Pulmonary artery endothelial cell (primary cell): ENCODE measurements at regions not wholly inside any gene's neighbourhood (a gene's known extent, or its start where the extent isn't known, plus 50 kb on each side); places are given as distances from the start of the nearest gene placed in this dataset.
"Not testable (repeated sequence)": the region's sequence is repeated elsewhere in the genome, so short reads cannot be mapped to it uniquely, and the experiment has no call there.

Experiments used
- DNase-seq: peaks from one replicate; pipeline ENCODE4 v3.0.0-alpha.2; 2011; ENCODE audit warnings: low read depth, low spot score

GRCh38 chr1:38758820-38759219 lies 100.8 kb downstream of the RRAGC start:
- DNase-seq = no peak

GRCh38 chr1:38746941-38747600 lies 112.5 kb downstream of the RRAGC start:
- no peak for DNase-seq

- no peak for DNase-seq
Measured at GRCh38 chr1:38746402-38746935, 113.1 kb downstream of the RRAGC start.

- DNase-seq = no peak
Measured at GRCh38 chr1:38745476-38746401, 113.8 kb downstream of the RRAGC start.

GRCh38 chr1:38744452-38745350 lies 114.9 kb downstream of the RRAGC start:
- DNase-seq = no peak

- DNase-seq = no peak
Measured at GRCh38 chr1:38743184-38743583, 116.4 kb downstream of the RRAGC start.

- no peak for DNase-seq
Measured at GRCh38 chr1:38741341-38741740, 118.2 kb downstream of the RRAGC start.

- no peak for DNase-seq
Measured at GRCh38 chr1:38740487-38740886, 119.1 kb downstream of the RRAGC start.

GRCh38 chr1:38738207-38738606 lies 121.4 kb downstream of the RRAGC start:
- DNase-seq = no peak

- DNase-seq = no peak
Measured at GRCh38 chr1:38736399-38736798, 123.2 kb downstream of the RRAGC start.

GRCh38 chr1:38735651-38736161 lies 123.9 kb downstream of the RRAGC start:
- no peak for DNase-seq

- no peak for DNase-seq
Measured at GRCh38 chr1:38733761-38734160, 125.8 kb downstream of the RRAGC start.

- DNase-seq = no peak
Measured at GRCh38 chr1:38730511-38731397, 128.8 kb downstream of the RRAGC start.

- no peak for DNase-seq
Measured at GRCh38 chr1:38728585-38728908, 131.0 kb downstream of the RRAGC start.

- DNase-seq = peak; percentile 98
Measured at GRCh38 chr1:38727684-38728584, 131.6 kb downstream of the RRAGC start.

- DNase-seq = not testable (repeated sequence)
Measured at GRCh38 chr1:38725321-38725961, 134.1 kb downstream of the RRAGC start.

GRCh38 chr1:38724160-38725131 lies 135.1 kb downstream of the RRAGC start:
- DNase-seq = no peak

GRCh38 chr1:38721816-38722215 lies 137.8 kb downstream of the RRAGC start:
- no peak for DNase-seq
